Activated CD8-positive, alpha-beta T cell treated with anti-CD3 and anti-CD28 coated beads, Interleukin-2, amount 10 ng/mL, durations not matched to agents 7 days and 5 days (primary cell): ENCODE measurements at regions not wholly inside any gene's neighbourhood (a gene's known extent, or its start where the extent isn't known, plus 50 kb on each side); places are given as distances from the start of the nearest gene placed in this dataset.

Experiments used
- ATAC-seq: fragments of 150-1000 bp; cut with Tn5 transposase; one replicate; pipeline ENCODE4 v1.10.0; 2021; ENCODE audit warnings: moderate library complexity
- CTCF ChIA-PET: fragments of 350-600 bp; sonication (Branson Sonifier 250); formaldehyde crosslinking; loops from one replicate; lab custom pipeline; 2021; ENCODE audit warnings: antibody characterized with exemption; lab: Charles Lee
- POLR2A ChIA-PET: fragments of 350-600 bp; sonication (Branson Sonifier 250); formaldehyde crosslinking; loops from one replicate; lab custom pipeline; 2021; ENCODE audit warnings: antibody characterized with exemption; lab: Charles Lee
- DNase-seq: peaks from one replicate; pipeline ENCODE4 v3.0.0-alpha.2; 2020
- H3K27ac Mint-ChIP-seq: one replicate; pipeline ENCODE4 v1.8.0; 2021; ENCODE audit warnings: mild to moderate bottlenecking, mixed read lengths
- H3K27me3 Mint-ChIP-seq: one replicate; pipeline ENCODE4 v1.8.0; 2021; ENCODE audit warnings: low read depth, mixed read lengths
- H3K36me3 Mint-ChIP-seq: one replicate; pipeline ENCODE4 v1.8.0; 2021; ENCODE audit warnings: low read depth, mixed read lengths
- H3K4me1 Mint-ChIP-seq: one replicate; pipeline ENCODE4 v1.8.0; 2021; ENCODE audit warnings: low read depth, mixed read lengths
- H3K4me3 Mint-ChIP-seq: one replicate; pipeline ENCODE4 v1.8.0; 2021; ENCODE audit warnings: mild to moderate bottlenecking, mixed read lengths
- H3K9me3 Mint-ChIP-seq: one replicate; pipeline ENCODE4 v1.8.0; 2022; ENCODE audit warnings: mixed read lengths; ENCODE audit not compliant: insufficient read depth

DNA sequence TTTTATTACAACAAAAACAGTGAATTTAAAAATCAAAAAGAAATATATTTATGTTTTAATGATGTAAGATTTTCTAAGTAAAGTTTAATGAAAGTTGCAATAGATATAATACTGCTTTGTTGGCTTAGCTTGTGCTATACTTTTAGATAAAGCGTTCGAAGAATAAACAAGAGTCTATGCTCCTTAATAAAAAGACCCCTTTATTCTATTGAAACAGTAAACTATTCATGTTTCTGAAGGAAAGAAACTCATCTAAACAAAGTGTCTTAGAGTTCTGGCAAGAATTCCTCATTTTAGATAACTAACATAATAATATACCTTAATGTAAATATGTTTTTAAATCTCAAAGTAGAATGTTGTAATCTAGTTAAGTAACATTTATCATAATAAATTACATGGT is 179.0 kb downstream of the RASSF9 start:
- DNase-seq: no peak
- no peaks in the 10 kb centered on the region for H3K4me1 Mint-ChIP-seq
- no peak overlapping the region for H3K4me3 Mint-ChIP-seq
- H3K9me3 Mint-ChIP-seq: no peaks in the 10 kb centered on the region
- no peak overlapping the region for H3K27ac Mint-ChIP-seq
- no peaks in the 10 kb centered on the region for H3K27me3 Mint-ChIP-seq
- ATAC-seq: no peak
- no peaks in the 10 kb centered on the region for H3K36me3 Mint-ChIP-seq
- CTCF ChIA-PET: no interaction called here
- POLR2A ChIA-PET: no interaction called here

DNA sequence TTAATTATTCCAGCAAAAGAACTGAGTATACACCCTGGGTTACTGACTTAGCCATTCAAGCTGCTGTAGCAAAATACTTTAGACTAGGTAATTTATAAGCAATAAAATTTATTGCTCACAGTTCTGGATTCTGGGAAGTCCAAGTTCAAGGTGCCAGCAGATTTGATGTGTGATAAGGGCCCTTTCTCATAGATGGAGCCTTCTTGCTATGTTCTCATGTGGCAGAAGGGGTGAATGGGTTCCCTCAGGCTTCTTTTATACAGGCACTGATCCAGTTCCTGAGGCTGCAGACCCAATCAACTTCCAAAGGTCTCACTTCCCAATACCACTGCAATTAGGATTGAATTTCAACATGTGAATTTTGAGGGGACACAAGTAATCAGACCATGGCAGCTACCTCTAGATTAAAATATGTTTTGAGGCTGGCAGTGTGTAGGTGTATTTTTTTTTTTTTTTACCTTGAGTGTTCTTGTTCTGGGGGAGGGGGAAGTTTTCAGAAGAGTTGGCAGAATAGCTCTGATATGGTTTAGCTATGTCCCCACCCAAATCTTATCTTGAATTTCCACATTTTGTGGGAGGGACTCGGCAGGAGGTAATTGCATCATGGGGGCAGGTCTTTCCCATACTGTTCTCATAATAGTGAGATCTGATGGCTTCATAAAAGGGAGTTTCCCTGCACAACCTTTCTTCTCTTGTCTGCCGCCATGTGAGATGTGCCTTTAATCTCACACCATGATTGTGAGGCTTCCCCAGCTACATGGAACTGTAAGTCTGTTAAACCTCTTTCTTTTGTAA is 178.2 kb downstream of the RASSF9 start:
- no peaks in the 10 kb centered on the region for H3K36me3 Mint-ChIP-seq
- no peaks in the 10 kb centered on the region for H3K9me3 Mint-ChIP-seq
- no peak overlapping the region for H3K4me3 Mint-ChIP-seq
- H3K27ac Mint-ChIP-seq: no peak overlapping the region
- DNase-seq (no peak), ATAC-seq (no peak)
- CTCF ChIA-PET: no interaction called here
- POLR2A ChIA-PET: no interaction called here
- no peaks in the 10 kb centered on the region for H3K27me3 Mint-ChIP-seq
- H3K4me1 Mint-ChIP-seq: no peaks in the 10 kb centered on the region

DNA sequence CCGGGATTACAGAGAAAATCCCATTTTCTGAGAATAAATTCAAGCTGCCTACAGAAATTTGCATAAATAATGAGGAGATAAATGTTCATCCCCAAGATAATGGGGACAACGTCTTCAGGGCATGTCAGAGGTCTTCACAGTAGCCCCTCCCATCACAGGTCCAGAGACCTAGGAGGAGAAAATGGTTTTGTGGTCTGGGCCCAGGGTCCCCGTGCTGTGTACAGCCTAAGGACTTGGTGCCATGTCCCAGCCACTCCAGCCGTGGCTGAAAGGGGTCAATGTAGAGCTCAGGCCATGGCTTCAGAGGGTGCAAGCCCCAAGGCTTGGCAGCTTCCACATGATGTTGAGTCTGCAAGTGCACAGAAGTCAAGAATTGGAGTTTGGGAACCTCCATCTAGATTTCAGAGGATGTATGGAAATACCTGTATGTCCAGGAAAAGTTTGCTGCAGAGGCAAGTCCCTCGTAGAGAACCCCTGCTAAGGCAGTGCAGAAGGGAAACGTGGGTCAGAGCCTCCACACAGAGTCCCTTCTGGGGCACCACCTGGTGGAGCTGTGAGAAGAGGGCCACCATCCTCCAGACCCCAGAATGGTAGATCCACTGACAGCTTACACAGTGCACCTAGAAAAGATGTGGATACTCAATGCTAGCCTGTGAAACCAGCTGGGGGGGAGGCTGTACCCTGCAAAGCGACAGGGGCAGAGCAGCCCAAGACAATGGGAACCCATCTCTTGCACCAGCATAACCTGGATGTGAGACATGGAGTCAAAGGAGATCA is 176.3 kb downstream of the RASSF9 start:
- ChIA-PET CTCF (no interaction called here), POLR2A (no interaction called here)
- H3K4me3 Mint-ChIP-seq: no peak overlapping the region
- no peaks in the 10 kb centered on the region for H3K4me1 Mint-ChIP-seq
- no peak for DNase-seq
- H3K36me3 Mint-ChIP-seq: no peaks in the 10 kb centered on the region
- no peak for ATAC-seq
- no peak overlapping the region for H3K27ac Mint-ChIP-seq
- H3K27me3 Mint-ChIP-seq: no peaks in the 10 kb centered on the region
- H3K9me3 Mint-ChIP-seq: no peaks in the 10 kb centered on the region

DNA sequence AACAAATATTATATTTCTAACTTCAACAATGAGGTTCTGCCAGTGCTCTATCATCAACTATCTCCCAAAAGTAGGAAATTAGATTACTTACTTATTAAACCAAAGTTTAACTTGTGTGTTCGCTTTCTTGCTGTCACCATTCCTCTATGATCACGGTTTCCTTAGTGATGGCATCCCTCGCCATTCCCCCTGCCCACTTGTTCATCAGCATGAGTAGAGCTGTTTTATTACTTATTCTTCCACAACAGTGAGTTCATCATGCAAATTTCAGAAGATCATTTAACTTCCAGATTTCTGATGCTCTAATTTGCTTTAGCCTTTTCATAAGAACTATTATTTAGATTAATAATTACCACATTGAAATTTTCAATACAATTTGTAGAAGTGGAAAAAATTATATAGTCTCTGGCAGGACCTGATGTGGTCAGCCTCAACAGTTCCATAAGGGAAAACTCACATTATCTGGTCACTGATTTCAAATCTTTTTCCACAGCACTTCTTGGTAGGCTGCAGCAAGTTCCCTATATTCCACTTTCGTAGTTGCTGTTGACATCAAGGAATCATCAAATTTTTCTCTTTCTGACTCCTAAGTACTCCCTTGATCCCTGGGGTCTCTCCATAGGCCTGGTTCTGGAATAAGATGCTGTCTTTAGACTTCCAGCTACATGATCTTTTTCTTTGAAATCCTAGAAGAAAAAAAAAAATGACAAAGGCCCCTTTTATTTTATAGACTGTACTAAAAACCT is 174.6 kb downstream of the RASSF9 start:
- Mint-ChIP-seq H3K27ac (no peak overlapping the region), H3K4me3 (no peak overlapping the region), H3K9me3 (no peaks in the 10 kb centered on the region), H3K4me1 (no peaks in the 10 kb centered on the region), H3K27me3 (no peaks in the 10 kb centered on the region), H3K36me3 (no peaks in the 10 kb centered on the region)
- POLR2A ChIA-PET: no interaction called here
- CTCF ChIA-PET: no interaction called here
- ATAC-seq (no peak), DNase-seq (no peak)

DNA sequence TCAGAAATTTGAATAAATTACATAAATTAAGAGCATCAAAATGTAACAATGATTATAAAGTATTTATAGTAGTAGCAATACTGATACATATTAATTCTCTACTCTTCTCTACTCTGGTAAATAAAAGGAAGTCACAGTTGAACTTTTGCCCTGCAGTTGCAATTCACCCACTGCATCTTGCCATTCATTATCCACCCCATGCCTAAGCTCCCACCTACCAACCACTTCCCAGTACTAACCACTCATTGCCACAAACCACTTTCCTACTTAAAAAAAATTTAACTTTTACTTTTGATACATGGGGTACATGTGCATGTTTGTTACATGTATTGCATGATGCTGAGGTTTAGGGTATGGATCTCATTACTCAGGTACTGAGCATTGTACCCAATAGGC is 174.0 kb downstream of the RASSF9 start:
- CTCF ChIA-PET: no interaction called here
- no peaks in the 10 kb centered on the region for H3K27me3 Mint-ChIP-seq
- ATAC-seq: no peak
- no peaks in the 10 kb centered on the region for H3K36me3 Mint-ChIP-seq
- no peak overlapping the region for H3K4me3 Mint-ChIP-seq
- DNase-seq: no peak
- H3K4me1 Mint-ChIP-seq: no peaks in the 10 kb centered on the region
- POLR2A ChIA-PET: no interaction called here
- no peaks in the 10 kb centered on the region for H3K9me3 Mint-ChIP-seq
- H3K27ac Mint-ChIP-seq: no peak overlapping the region

DNA sequence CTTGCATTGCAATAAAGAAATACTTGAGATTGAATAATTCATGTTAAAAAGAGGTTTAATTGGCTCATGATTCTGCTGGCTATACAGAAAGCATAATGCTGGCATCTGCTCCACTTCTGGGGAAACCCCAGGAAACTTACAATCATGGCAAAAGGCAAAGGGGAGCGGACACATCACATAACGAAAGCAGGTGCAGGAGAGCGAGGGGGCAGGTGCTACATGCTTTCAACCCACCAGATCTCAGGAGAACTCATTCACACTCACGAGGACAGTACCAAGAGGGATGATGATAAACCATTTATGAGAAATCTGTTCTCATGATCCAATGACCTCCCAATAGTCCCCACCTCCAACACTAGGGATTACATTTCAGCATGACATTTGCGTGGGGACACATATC is 172.6 kb downstream of the RASSF9 start:
- Mint-ChIP-seq H3K27ac (no peak overlapping the region), H3K4me3 (no peak overlapping the region), H3K27me3 (no peaks in the 10 kb centered on the region), H3K9me3 (no peaks in the 10 kb centered on the region), H3K4me1 (no peaks in the 10 kb centered on the region), H3K36me3 (no peaks in the 10 kb centered on the region)
- POLR2A ChIA-PET: no interaction called here
- CTCF ChIA-PET: no interaction called here
- no peak for DNase-seq
- no peak for ATAC-seq

DNA sequence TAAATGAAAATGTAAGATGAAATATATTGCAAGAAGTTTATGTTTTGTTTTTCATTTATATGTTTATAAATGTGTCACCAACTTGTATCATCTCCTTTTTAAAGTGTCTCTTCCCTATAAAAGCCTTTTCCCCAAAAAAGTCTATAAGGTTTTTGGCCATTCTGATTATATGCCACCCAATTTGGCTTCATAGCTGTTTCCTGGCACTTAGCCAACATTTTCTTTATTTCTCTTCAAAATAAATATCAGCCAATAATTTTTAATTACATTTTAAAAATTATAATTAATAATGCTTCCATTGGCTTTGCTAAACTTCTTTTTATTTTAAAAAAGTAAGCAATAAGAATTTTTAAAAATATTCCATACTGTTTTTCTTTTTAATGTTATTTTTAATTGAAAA is 171.8 kb downstream of the RASSF9 start:
- H3K27ac Mint-ChIP-seq: no peak overlapping the region
- H3K27me3 Mint-ChIP-seq: no peaks in the 10 kb centered on the region
- CTCF ChIA-PET: no interaction called here
- no peak overlapping the region for H3K4me3 Mint-ChIP-seq
- H3K36me3 Mint-ChIP-seq: no peaks in the 10 kb centered on the region
- ATAC-seq: no peak
- POLR2A ChIA-PET: no interaction called here
- no peak for DNase-seq
- no peaks in the 10 kb centered on the region for H3K4me1 Mint-ChIP-seq
- H3K9me3 Mint-ChIP-seq: no peaks in the 10 kb centered on the region

DNA sequence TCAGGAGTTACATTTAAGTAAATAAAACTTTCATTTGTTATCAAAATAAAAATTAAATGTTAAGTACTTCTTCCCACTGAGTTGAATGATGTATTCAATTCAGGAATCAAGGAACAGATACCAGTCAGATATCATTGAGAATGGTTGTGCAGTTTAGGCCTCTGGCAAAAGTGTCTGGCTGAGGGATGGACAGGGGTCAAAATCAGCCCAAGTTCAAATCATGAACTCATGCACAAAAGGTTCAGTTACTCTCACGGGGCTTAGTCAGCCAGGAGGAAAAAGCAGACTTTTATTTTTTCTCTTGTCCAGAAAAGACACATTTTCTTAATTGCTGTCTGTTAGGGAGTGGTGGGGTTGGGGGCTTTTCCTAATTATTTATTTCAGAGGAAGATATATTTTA is 166.3 kb downstream of the RASSF9 start:
- no peak overlapping the region for H3K4me3 Mint-ChIP-seq
- POLR2A ChIA-PET: no interaction called here
- H3K4me1 Mint-ChIP-seq: no peaks in the 10 kb centered on the region
- H3K36me3 Mint-ChIP-seq: no peaks in the 10 kb centered on the region
- H3K9me3 Mint-ChIP-seq: no peaks in the 10 kb centered on the region
- no peak for ATAC-seq
- no peak for DNase-seq
- CTCF ChIA-PET: no interaction called here
- no peaks in the 10 kb centered on the region for H3K27me3 Mint-ChIP-seq
- H3K27ac Mint-ChIP-seq: no peak overlapping the region

DNA sequence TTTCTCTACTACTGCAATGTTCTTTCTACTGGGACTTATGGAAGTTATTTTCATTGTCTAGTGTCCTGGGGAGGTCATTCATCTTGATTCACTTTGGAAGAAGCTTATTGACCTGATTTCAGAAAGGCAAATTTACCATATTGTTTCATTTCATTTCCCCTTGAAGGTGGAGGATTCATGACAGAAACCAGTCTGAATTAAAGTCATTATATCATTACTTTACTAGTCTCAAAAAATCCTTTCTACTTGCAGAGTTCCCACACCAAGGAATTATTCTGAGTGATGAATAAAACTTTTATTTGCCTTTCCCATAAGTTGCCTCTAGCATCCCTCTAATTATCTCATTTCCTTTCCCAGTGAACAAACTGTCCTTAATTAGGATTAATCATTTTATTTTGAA is 163.8 kb downstream of the RASSF9 start:
- Mint-ChIP-seq H3K4me3 (no peak overlapping the region), H3K4me1 (no peaks in the 10 kb centered on the region), H3K9me3 (no peaks in the 10 kb centered on the region), H3K27me3 (no peaks in the 10 kb centered on the region), H3K36me3 (no peaks in the 10 kb centered on the region), H3K27ac (no peak overlapping the region)
- ATAC-seq (no peak), DNase-seq (no peak)
- ChIA-PET CTCF (no interaction called here), POLR2A (no interaction called here)

DNA sequence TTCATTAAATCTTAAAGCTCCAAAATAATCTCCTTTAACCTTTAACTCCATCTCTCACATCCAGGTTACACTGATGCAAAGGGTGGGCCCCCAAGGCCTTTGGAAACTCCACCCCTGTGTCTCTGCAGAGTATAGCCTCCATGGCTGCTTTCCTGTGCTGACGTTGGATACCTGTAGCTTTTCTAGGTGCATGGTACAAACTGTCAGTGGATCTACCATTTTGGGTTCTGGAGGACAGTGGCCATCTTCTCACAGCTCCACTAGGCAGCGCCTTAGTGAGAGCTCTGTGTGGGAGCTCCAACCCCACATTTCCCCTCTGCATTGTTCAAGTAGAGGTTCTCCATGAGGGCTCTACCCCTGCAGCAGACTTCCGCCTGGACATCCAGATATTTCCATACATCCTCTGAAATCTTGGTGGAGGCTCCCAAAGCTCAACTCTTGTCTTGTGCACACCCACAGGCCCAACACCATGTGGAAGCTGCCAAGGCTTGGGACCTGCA is 162.2 kb downstream of the RASSF9 start:
- H3K27ac Mint-ChIP-seq: no peak overlapping the region

DNA sequence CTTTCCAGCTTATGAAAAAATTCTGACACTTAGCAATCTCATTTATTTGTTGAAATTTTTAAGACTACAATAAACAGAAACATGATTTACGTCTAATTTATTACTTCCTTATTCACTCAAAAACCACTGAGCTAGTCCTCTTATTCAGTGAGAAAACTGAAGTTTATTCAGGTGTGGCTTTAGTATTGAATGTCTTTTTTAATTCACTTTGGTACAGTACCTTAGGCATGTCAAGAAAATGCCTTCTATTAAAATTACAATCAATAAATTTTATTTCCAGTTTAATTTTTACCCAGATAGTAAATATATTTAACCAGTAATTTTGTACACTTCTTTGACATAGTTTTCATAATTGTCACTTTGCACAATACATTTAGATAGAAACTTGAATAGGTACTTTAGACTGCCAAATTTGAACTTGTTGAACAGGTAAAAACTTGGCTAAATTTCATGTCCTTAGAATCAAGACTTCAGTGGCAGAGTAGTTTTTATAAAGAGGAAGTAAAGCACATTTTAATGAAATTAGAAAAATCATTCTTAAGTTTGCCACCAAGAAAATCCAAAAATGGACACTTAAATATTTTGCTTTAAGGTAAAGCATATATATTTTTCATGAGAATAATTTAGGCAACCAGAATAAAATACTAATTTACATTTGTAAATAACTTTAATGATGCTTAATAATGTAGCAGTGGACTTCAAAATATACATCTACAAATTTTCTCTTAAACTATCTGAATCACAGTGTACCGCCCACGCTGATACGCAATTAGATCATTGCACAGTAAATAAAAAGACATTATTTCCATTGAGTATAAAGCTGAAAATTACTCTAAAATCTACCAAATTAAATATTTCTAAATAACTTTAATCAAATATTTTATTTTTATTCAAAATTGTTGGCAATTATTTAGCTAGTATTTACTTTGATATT is 159.1 kb downstream of the RASSF9 start:
- ChIA-PET CTCF (no interaction called here), POLR2A (no interaction called here)
- DNase-seq (no peak), ATAC-seq (no peak)
- Mint-ChIP-seq H3K4me1 (no peaks in the 10 kb centered on the region), H3K36me3 (no peaks in the 10 kb centered on the region), H3K9me3 (no peaks in the 10 kb centered on the region), H3K27me3 (no peaks in the 10 kb centered on the region), H3K27ac (no peak overlapping the region), H3K4me3 (no peak overlapping the region)

More for the DNA sequence above, 162.2 kb downstream of the RASSF9 start:
- CTCF ChIA-PET: no interaction called here
- Mint-ChIP-seq H3K36me3 (no peaks in the 10 kb centered on the region), H3K4me3 (no peak overlapping the region), H3K9me3 (no peaks in the 10 kb centered on the region), H3K27me3 (no peaks in the 10 kb centered on the region), H3K4me1 (no peaks in the 10 kb centered on the region)
- DNase-seq (no peak), ATAC-seq (no peak)
- POLR2A ChIA-PET: no interaction called here
